CD4-positive, alpha-beta T cell treated with Interleukin-10 for 1 hour (primary cell): ENCODE measurements at regions not wholly inside any gene's neighbourhood (a gene's known extent, or its start where the extent isn't known, plus 50 kb on each side); places are given as distances from the start of the nearest gene placed in this dataset.
"Not testable (repeated sequence)": the region's sequence is repeated elsewhere in the genome, so short reads cannot be mapped to it uniquely, and the experiment has no call there.

Source experiments
- DNase-seq: peaks from one replicate; pipeline ENCODE4 v3.0.0-alpha.2; 2020

- no peak for DNase-seq
These were observed 1105.5 kb upstream of the TMEM132C start for GRCh38 chr12:127161466-127161865.

- no peak for DNase-seq
These were observed 1104.7 kb upstream of the TMEM132C start for GRCh38 chr12:127162307-127162706.

GRCh38 chr12:127162902-127163301 lies 1104.1 kb upstream of the TMEM132C start:
- DNase-seq = peak; percentile 58

- DNase-seq = peak; percentile 87
These were observed 1101.2 kb upstream of the TMEM132C start for GRCh38 chr12:127165567-127166392.

GRCh38 chr12:127169321-127170181 lies 1097.4 kb upstream of the TMEM132C start:
- DNase-seq = no peak

GRCh38 chr12:127170226-127171180 lies 1096.5 kb upstream of the TMEM132C start:
- DNase-seq = no peak

GRCh38 chr12:127172861-127173260 lies 1094.1 kb upstream of the TMEM132C start:
- DNase-seq = no peak

- not testable (repeated sequence) for DNase-seq
These were observed 1093.0 kb upstream of the TMEM132C start for GRCh38 chr12:127173971-127174370.

- DNase-seq = no peak
These were observed 1092.1 kb upstream of the TMEM132C start for GRCh38 chr12:127174881-127175280.

GRCh38 chr12:127175361-127175760 lies 1091.6 kb upstream of the TMEM132C start:
- no peak for DNase-seq

- no peak for DNase-seq
These were observed 1090.2 kb upstream of the TMEM132C start for GRCh38 chr12:127176804-127177203.

- DNase-seq = no peak
These were observed 1088.9 kb upstream of the TMEM132C start for GRCh38 chr12:127178052-127178451.

- DNase-seq = no peak
These were observed 1088.5 kb upstream of the TMEM132C start for GRCh38 chr12:127178463-127178862.

GRCh38 chr12:127179176-127179575 lies 1087.8 kb upstream of the TMEM132C start:
- no peak for DNase-seq

GRCh38 chr12:127182018-127182417 lies 1085.0 kb upstream of the TMEM132C start:
- no peak for DNase-seq

GRCh38 chr12:127189992-127190391 lies 1077.0 kb upstream of the TMEM132C start:
- no peak for DNase-seq

GRCh38 chr12:127191129-127191528 lies 1075.8 kb upstream of the TMEM132C start:
- no peak for DNase-seq

GRCh38 chr12:127192391-127192790 lies 1074.6 kb upstream of the TMEM132C start:
- no peak for DNase-seq

GRCh38 chr12:127193341-127193740 lies 1073.6 kb upstream of the TMEM132C start:
- DNase-seq = no peak

- DNase-seq = no peak
These were observed 1072.8 kb upstream of the TMEM132C start for GRCh38 chr12:127194176-127194575.

- no peak for DNase-seq
These were observed 1061.0 kb upstream of the TMEM132C start for GRCh38 chr12:127205781-127206555.

- no peak for DNase-seq
These were observed 1057.7 kb upstream of the TMEM132C start for GRCh38 chr12:127209318-127209717.
